H9 (cell line): ENCODE measurements at regions not wholly inside any gene's neighbourhood (a gene's known extent, or its start where the extent isn't known, plus 50 kb on each side); places are given as distances from the start of the nearest gene placed in this dataset.

Experiments
- DNase-seq: peaks from one replicate; pipeline ENCODE4 v3.0.0-alpha.2; 2017
- H2AFZ ChIP-seq: one replicate; pipeline ENCODE4 v1.6.1; 2013; ENCODE audit warnings: mild to moderate bottlenecking, low read length, control low read depth, moderate library complexity
- H2AK5ac ChIP-seq: 2 replicates; pipeline ENCODE4 v1.6.1; 2013; ENCODE audit warnings: low read length, control low read depth, mixed read lengths; ENCODE audit not compliant: insufficient read length
- H2BK120ac ChIP-seq: one replicate; pipeline ENCODE4 v1.6.1; 2013; ENCODE audit warnings: low read depth, mild to moderate bottlenecking, low read length, control low read depth, inconsistent platforms; ENCODE audit not compliant: poor library complexity, severe bottlenecking
- H2BK12ac ChIP-seq: 2 replicates; pipeline ENCODE4 v1.6.1; 2013; ENCODE audit warnings: low read length, control low read depth, mixed read lengths, low read depth; ENCODE audit not compliant: insufficient read length
- H2BK15ac ChIP-seq: 2 replicates; pipeline ENCODE4 v1.6.1; 2013; ENCODE audit warnings: low read depth, low read length, control low read depth
- H2BK20ac ChIP-seq: one replicate; pipeline ENCODE4 v1.6.1; 2013; ENCODE audit warnings: low read depth, mild to moderate bottlenecking, low read length, control low read depth, inconsistent platforms; ENCODE audit not compliant: poor library complexity, severe bottlenecking
- H2BK5ac ChIP-seq: 2 replicates; pipeline ENCODE4 v1.6.1; 2013; ENCODE audit warnings: low read length, control low read depth, mixed read lengths; ENCODE audit not compliant: insufficient read length
- H3K14ac ChIP-seq: 2 replicates; pipeline ENCODE4 v1.6.1; 2013; ENCODE audit warnings: low read length, control low read depth; ENCODE audit not compliant: insufficient read depth
- H3K18ac ChIP-seq: 2 replicates; pipeline ENCODE4 v1.6.1; 2013; ENCODE audit warnings: low read depth, mild to moderate bottlenecking, mixed read lengths, low read length, control low read depth; ENCODE audit not compliant: insufficient read length
- H3K23ac ChIP-seq: 2 replicates; pipeline ENCODE4 v1.6.1; 2013; ENCODE audit warnings: low read length, control low read depth, mixed read lengths, low read depth; ENCODE audit not compliant: insufficient read length
- H3K23me2 ChIP-seq: 2 replicates; pipeline ENCODE4 v1.6.1; 2013; ENCODE audit warnings: low read depth, mild to moderate bottlenecking, mixed read lengths, low read length, control low read depth; ENCODE audit not compliant: insufficient read length, poor library complexity, severe bottlenecking
- H3K27ac ChIP-seq: 2 replicates; pipeline ENCODE4 v1.5.1; 2013; ENCODE audit warnings: low read length, control low read depth, mixed read lengths, low read depth; ENCODE audit not compliant: insufficient read length
- H3K27me3 ChIP-seq: 2 replicates; pipeline ENCODE4 v1.6.1; 2013; ENCODE audit warnings: low read length, control low read depth, inconsistent platforms; ENCODE audit not compliant: insufficient read depth
- H3K4ac ChIP-seq: 2 replicates; pipeline ENCODE4 v1.6.1; 2013; ENCODE audit warnings: low read depth, mild to moderate bottlenecking, control low read depth, inconsistent platforms, low read length, moderate library complexity
- H3K4me1 ChIP-seq: 2 replicates; pipeline ENCODE4 v1.6.1; 2013; ENCODE audit warnings: low read length, control low read depth, inconsistent platforms; ENCODE audit not compliant: insufficient read depth
- H3K4me2 ChIP-seq: 2 replicates; pipeline ENCODE4 v1.6.1; 2013; ENCODE audit warnings: low read length, control low read depth, mixed read lengths; ENCODE audit not compliant: insufficient read length, insufficient read depth
- H3K56ac ChIP-seq: 2 replicates; pipeline ENCODE4 v1.6.1; 2013; ENCODE audit warnings: low read depth, mild to moderate bottlenecking, mixed read lengths, low read length, control low read depth; ENCODE audit not compliant: insufficient read length
- H3K79me1 ChIP-seq: 2 replicates; pipeline ENCODE4 v1.6.1; 2013; ENCODE audit warnings: low read depth, mild to moderate bottlenecking, moderate library complexity, low read length, control low read depth, inconsistent platforms; ENCODE audit not compliant: insufficient read depth, poor library complexity, severe bottlenecking
- H3K79me2 ChIP-seq: 2 replicates; pipeline ENCODE4 v1.6.1; 2013; ENCODE audit warnings: low read length, control low read depth, inconsistent platforms; ENCODE audit not compliant: insufficient read depth
- H3K9ac ChIP-seq: 2 replicates; pipeline ENCODE4 v1.6.1; 2013; ENCODE audit warnings: low read length, control low read depth, mixed read lengths; ENCODE audit not compliant: insufficient read length; ENCODE audit errors: extremely low read depth
- H3K9me3 ChIP-seq: one replicate; pipeline ENCODE4 v1.6.1; 2013; ENCODE audit warnings: low read depth, low read length, inconsistent platforms; ENCODE audit not compliant: control insufficient read depth
- H3T11ph ChIP-seq: one replicate; pipeline ENCODE4 v1.6.1; 2013; ENCODE audit warnings: mild to moderate bottlenecking, low read length, control low read depth, inconsistent platforms
- H4K20me1 ChIP-seq: one replicate; pipeline ENCODE4 v1.6.1; 2013; ENCODE audit not compliant: control insufficient read depth, insufficient read length, insufficient read depth
- H4K5ac ChIP-seq: 2 replicates; pipeline ENCODE4 v1.6.1; 2013; ENCODE audit warnings: low read depth, mild to moderate bottlenecking, mixed read lengths, low read length, control low read depth; ENCODE audit not compliant: insufficient read length
- H4K8ac ChIP-seq: replicated peaks from 2 replicates; pipeline ENCODE4 v1.6.1; 2013; ENCODE audit warnings: low read length, control low read depth, mixed read lengths, low read depth; ENCODE audit not compliant: insufficient read length
- H4K91ac ChIP-seq: 2 replicates; pipeline ENCODE4 v1.6.1; 2013; ENCODE audit warnings: low read depth, mild to moderate bottlenecking, moderate library complexity, mixed read lengths, low read length, control low read depth; ENCODE audit not compliant: insufficient read length
- H3K27ac Mint-ChIP-seq, 3 experiments: 2 replicates in 2 of 3; 3 replicates in 1 of 3; pipeline ENCODE4 v1.8.0; 2020 to 2021; ENCODE audit warnings: mixed read lengths in 3 of 3, mild to moderate bottlenecking in 1 of 3, moderate library complexity in 1 of 3
- H3K27me3 Mint-ChIP-seq: 2 replicates; pipeline ENCODE4 v1.8.0; 2021; ENCODE audit warnings: low read depth, mild to moderate bottlenecking, moderate library complexity, mixed read lengths
- H3K36me3 Mint-ChIP-seq, 3 experiments: 2 replicates in 2 of 3; 3 replicates in 1 of 3; pipeline ENCODE4 v1.8.0; 2020 to 2021; ENCODE audit warnings: low read depth in 3 of 3, mixed read lengths in 3 of 3; ENCODE audit not compliant: insufficient read depth in 1 of 3
- H3K4me1 Mint-ChIP-seq, 2 experiments: 2 replicates each; pipeline ENCODE4 v1.8.0; 2020; ENCODE audit warnings: mixed read lengths in 2 of 2
- H3K4me3 Mint-ChIP-seq, 2 experiments: 2 replicates in 1 of 2; 3 replicates in 1 of 2; pipeline ENCODE4 v1.8.0; 2020 to 2021; ENCODE audit warnings: mild to moderate bottlenecking in 2 of 2, mixed read lengths in 2 of 2, moderate library complexity in 1 of 2
- H3K9me3 Mint-ChIP-seq, 2 experiments: 2 replicates in 1 of 2; 3 replicates in 1 of 2; pipeline ENCODE4 v1.8.0; 2020; ENCODE audit warnings: mild to moderate bottlenecking in 2 of 2, mixed read lengths in 2 of 2, moderate library complexity in 1 of 2
- CTCF ChIP-seq: fragments of 200-600 bp; sonication (generic); conservative IDR thresholded peaks from 3 replicates; pipeline ENCODE4 v1.8.0; 2021; ENCODE audit warnings: antibody characterized with exemption, mild to moderate bottlenecking
- WGBS: extraction: QIAGEN DNeasy Blood & Tissue Kit; methylation state at CpG from one replicate; pipeline ENCODE4 v1.1.7; 2013; ENCODE audit warnings: missing lambda C conversion rate, low lambda C conversion rate, mixed read lengths; ENCODE audit not compliant: insufficient read length; ENCODE audit errors: extremely low coverage; 5-methylcytosine and 5-hydroxymethylcytosine counted together

- Mint-ChIP-seq H3K9me3 (peaks cover 2 to 8% of the 10 kb centered on the region in 2 experiments; a peak in 2 of 5 replicates), H3K27me3 (no peaks in the 10 kb centered on the region; the same call in 1 of the 2 replicates), H3K4me3 (no peak overlapping the region), H3K4me1 (no peaks in the 10 kb centered on the region), H3K36me3 (no peaks in the 10 kb centered on the region), H3K27ac (no peak overlapping the region)
- H3K27ac ChIP-seq = no peak overlapping the region
- WGBS = no CpG with 5 or more reads among the region's 5 CpGs
- H2AFZ ChIP-seq = no peak overlapping the region
- no peak overlapping the region for H3K14ac ChIP-seq
- H2BK20ac ChIP-seq = no peak overlapping the region
- no peak overlapping the region for H2BK15ac ChIP-seq
- H4K5ac ChIP-seq = no peak overlapping the region
- H2BK120ac ChIP-seq = no peak overlapping the region
- no peak for DNase-seq
- H3K4me2 ChIP-seq = no peak overlapping the region
- H3K56ac ChIP-seq = no peak overlapping the region
- H4K8ac ChIP-seq = no peak overlapping the region
- H3K23ac ChIP-seq = no peak overlapping the region
- no peaks in the 10 kb centered on the region for H3K79me2 ChIP-seq
- H3K9ac ChIP-seq = no peak overlapping the region
- H2BK5ac ChIP-seq = no peak overlapping the region
- H4K91ac ChIP-seq = no peak overlapping the region
- H3K27me3 ChIP-seq = no peaks in the 10 kb centered on the region
- no peak overlapping the region for H3K18ac ChIP-seq
- H4K20me1 ChIP-seq = no peaks in the 10 kb centered on the region
- no peak for TF ChIP-seq CTCF
- H3K4ac ChIP-seq = no peak overlapping the region
- H3K23me2 ChIP-seq = no peaks in the 10 kb centered on the region
- no peak overlapping the region for H2AK5ac ChIP-seq
- H2BK12ac ChIP-seq = no peak overlapping the region
- H3T11ph ChIP-seq = no peak overlapping the region
- H3K4me1 ChIP-seq = no peaks in the 10 kb centered on the region
- H3K9me3 ChIP-seq = no peaks in the 10 kb centered on the region
- H3K79me1 ChIP-seq = no peaks in the 10 kb centered on the region
Observed at GRCh38 chr6:45746046-45746445, 269.6 kb downstream of the CLIC5 start.
